HEK293T (cell line): ENCODE measurements at regions not wholly inside any gene's neighbourhood (a gene's known extent, or its start where the extent isn't known, plus 50 kb on each side); places are given as distances from the start of the nearest gene placed in this dataset.

Experiments
- BHLHE40 ChIP-seq: fragments of 450-650 bp; IDR thresholded peaks from 2 replicates; pipeline ENCODE4 v1.6.1; 2016; ENCODE audit warnings: mild to moderate bottlenecking, moderate library complexity, borderline replicate concordance
- ELF4 ChIP-seq: fragments of 450-650 bp; IDR thresholded peaks from 2 replicates; pipeline ENCODE4 v1.6.1; 2017; ENCODE audit warnings: antibody characterized with exemption
- FOXA1 ChIP-seq: fragments of 450-650 bp; IDR thresholded peaks from 2 replicates; pipeline ENCODE4 v1.6.1; 2016; ENCODE audit warnings: mild to moderate bottlenecking
- LEF1 ChIP-seq: fragments of 450-650 bp; IDR thresholded peaks from 2 replicates; pipeline ENCODE4 v1.6.1; 2017; ENCODE audit warnings: mild to moderate bottlenecking, borderline replicate concordance
- SUZ12 ChIP-seq: fragments of 450-650 bp; IDR thresholded peaks from 2 replicates; pipeline ENCODE4 v1.6.1; 2016; ENCODE audit warnings: mild to moderate bottlenecking
- TARDBP ChIP-seq: fragments of 450-650 bp; IDR thresholded peaks from 2 replicates; pipeline ENCODE4 v1.6.1; 2016

DNA sequence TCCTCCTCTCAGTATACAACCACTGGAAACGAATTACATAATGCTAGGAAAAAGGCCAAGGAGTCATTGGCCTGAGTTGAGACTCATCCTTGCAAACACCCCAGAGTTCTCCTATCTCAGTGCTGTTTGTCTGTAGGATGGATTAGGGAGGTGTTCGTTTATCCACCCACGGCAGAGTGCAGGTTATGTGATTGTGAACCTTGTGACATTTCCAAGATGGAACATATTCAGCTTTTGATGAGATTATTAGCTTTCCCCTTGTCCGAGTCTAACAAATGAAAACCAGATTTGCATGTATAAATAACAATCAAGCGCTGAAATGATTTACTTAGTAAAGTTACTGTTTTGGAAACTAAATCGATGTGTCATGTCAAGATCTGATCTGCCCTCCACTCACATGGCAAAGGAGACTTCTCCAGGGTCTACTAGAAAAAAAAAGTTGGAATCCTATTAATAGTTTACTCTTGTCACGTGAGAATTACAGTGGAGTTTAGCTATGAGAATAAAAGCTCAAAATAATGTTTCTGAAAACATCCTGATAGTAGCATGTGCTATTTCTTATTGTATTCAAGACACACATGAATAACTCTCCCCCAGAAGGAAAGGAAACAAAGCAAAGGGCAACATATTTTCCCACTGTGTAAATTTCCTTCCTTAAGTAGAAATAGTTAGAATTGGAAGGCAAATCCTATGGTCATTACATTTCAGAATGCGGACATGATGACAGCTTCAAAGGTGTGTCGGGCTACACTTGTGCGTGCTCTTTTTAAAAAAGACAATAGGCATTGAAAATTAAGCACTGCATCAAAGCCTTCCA, 600.4 kb downstream of the EBF1 start:
- no peak for TF ChIP-seq TARDBP
- TF ChIP-seq SUZ12, result no peak
- no peak for TF ChIP-seq BHLHE40
- TF ChIP-seq FOXA1, result no peak
- TF ChIP-seq ELF4, result no peak
- no peak for TF ChIP-seq LEF1
